Esophagus squamous epithelium (tissue), 5 donors: ENCODE measurements at regions not wholly inside any gene's neighbourhood (a gene's known extent, or its start where the extent isn't known, plus 50 kb on each side); places are given as distances from the start of the nearest gene placed in this dataset.
A peak's percentile ranks its signal among the peaks of the same experiment; 100 is the strongest.

Experiments
- DNase-seq: peaks from one replicate; lab custom pipeline; 2025; lab: John Stamatoyannopoulos, UW
- H3K27ac ChIP-seq, 4 donors: fragments of 200-600 bp; sonication (generic); one replicate each; pipeline ENCODE4 v1.5.1; 2016 to 2019; ENCODE audit warnings: mild to moderate bottlenecking in 1 of 4
- H3K27me3 ChIP-seq, 4 donors: fragments of 200-600 bp; sonication (generic); 1 replicate in 3 of 4; 2 replicates in 1 of 4; pipeline versions ENCODE4 v1.5.1 to v1.6.0; 2017 to 2021; ENCODE audit warnings: antibody characterized with exemption in 1 of 4
- H3K36me3 ChIP-seq, 3 donors: fragments of 200-600 bp; sonication (generic); one replicate each; pipeline ENCODE4 v1.5.1; 2016 to 2019
- H3K4me1 ChIP-seq, 3 donors: fragments of 200-600 bp; sonication (generic); one replicate each; pipeline ENCODE4 v1.5.1; 2017 to 2019
- H3K4me3 ChIP-seq, 4 donors: fragments of 200-600 bp; sonication (generic); 1 replicate in 3 of 4; 2 replicates in 1 of 4; pipeline ENCODE4 v1.5.1; 2016 to 2019; ENCODE audit warnings: mild to moderate bottlenecking in 2 of 4, moderate library complexity in 1 of 4
- H3K9me3 ChIP-seq, 3 donors: fragments of 200-600 bp; sonication (generic); one replicate each; pipeline ENCODE4 v1.5.1; 2016 to 2019
- CTCF ChIP-seq, 6 experiments: fragments of 450-650 bp in 4 of 6; fragments of 200-600 bp in 2 of 6; sonication (generic) in 2 of 6; IDR thresholded peaks; one replicate each; pipeline ENCODE4 v1.5.1; 2016 to 2019; ENCODE audit warnings: antibody characterized with exemption in 6 of 6, mild to moderate bottlenecking in 4 of 6, moderate library complexity in 4 of 6
- POLR2A ChIP-seq, 4 donors: fragments of 450-650 bp; IDR thresholded peaks; one replicate each; pipeline ENCODE4 v1.6.1; 2017; ENCODE audit warnings: antibody characterized with exemption in 4 of 4, mild to moderate bottlenecking in 4 of 4, moderate library complexity in 3 of 4
- WGBS, 2 donors: methylation state at CpG; one replicate each; pipeline ENCODE4 v1.1.5; 2018; 5-methylcytosine and 5-hydroxymethylcytosine counted together
- intact Hi-C: fragments of 100-400 bp; cut with DNase I; formaldehyde crosslinking; loops from one replicate; pipeline ENCODE4 v1.15.0; 2022
- donor health status: DM: yes; HTN: yes; CAD: no.

DNA sequence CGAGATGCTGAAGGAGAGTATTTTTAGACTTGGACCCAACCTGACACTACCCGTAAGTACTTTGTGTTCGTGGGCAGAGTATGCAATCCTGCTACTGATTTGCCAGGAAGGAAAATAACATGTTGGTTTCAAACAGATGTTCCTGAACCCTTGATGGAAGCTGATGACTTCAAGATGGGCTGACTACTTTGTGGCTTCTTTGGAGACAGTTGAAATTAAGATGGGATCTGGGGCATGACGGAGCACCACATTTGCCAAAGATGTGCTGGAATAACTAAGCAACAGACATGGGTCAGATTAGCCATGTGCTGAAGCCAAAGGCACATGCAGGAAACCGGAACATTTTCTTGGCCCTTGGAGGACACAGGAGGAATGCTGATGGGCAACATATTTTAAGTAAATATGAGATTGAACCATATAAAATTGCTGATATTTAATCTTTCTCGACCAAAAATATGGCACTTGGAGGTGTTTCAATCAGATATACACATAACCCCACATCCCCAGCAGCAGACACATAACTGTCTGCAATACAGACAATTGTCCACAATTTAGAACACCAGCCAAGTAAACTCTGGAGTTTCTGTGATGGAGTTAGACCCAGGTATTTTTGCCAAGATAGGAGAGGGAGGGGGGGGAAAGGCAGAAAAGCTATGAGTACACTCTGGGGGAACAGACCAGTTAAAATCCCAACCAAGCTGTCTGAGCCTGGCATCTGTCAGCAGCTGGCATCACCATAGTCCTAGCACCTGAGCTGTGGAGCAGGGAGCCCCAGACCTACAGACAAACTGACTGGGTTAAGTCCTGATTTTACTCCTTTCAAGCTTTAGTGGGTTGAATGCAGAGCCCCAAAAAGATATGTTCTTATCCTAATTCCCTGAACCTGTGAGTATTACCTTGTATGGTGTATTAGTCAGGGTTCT lies 329.4 kb upstream of the CDH5 start:
- H3K27ac ChIP-seq, result peak overlapping the region in 2 of 4 donors; percentile 34 to 42
- peaks cover 0 to 22% (median 6%) of the 10 kb centered on the region in 3 donors for H3K4me1 ChIP-seq
- H3K27me3 ChIP-seq, result no peaks in the 10 kb centered on the region
- H3K9me3 ChIP-seq, result no peaks in the 10 kb centered on the region
- intact Hi-C loops, result no loop called here
- no peak overlapping the region for H3K4me3 ChIP-seq
- 26 to 27% methylated on average over 6 of the region's 6 CpGs for WGBS, 2 donors
- no peak for DNase-seq
- H3K36me3 ChIP-seq, result no peaks in the 10 kb centered on the region
- TF ChIP-seq POLR2A (IDR thresholded peaks at IDR 0.05) (no peak), CTCF (IDR thresholded peaks at IDR 0.05) (no peak)

GRCh38 chr16:66036184-66036583 lies 330.3 kb upstream of the CDH5 start:
- H3K4me3 ChIP-seq, result no peak overlapping the region
- no peaks in the 10 kb centered on the region for H3K27me3 ChIP-seq
- TF ChIP-seq CTCF (IDR thresholded peaks at IDR 0.05) (no peak), POLR2A (IDR thresholded peaks at IDR 0.05) (no peak)
- intact Hi-C loops, result no loop called here
- no peak for DNase-seq
- no peaks in the 10 kb centered on the region for H3K36me3 ChIP-seq
- H3K27ac ChIP-seq, result peak overlapping the region in 1 of 4 donors; percentile 34
- peaks cover 0 to 22% (median 6%) of the 10 kb centered on the region in 3 donors for H3K4me1 ChIP-seq
- H3K9me3 ChIP-seq, result no peaks in the 10 kb centered on the region
- WGBS, 2 donors, result 57 to 72% methylated on average over 7 of the region's 7 CpGs

- intact Hi-C loops, result no loop called here
- Histone ChIP-seq H3K27me3 (no peaks in the 10 kb centered on the region), H3K27ac (no peak overlapping the region), H3K4me3 (no peak overlapping the region), H3K36me3 (no peaks in the 10 kb centered on the region), H3K4me1 (peaks cover 0 to 22% (median 6%) of the 10 kb centered on the region in 3 donors), H3K9me3 (no peaks in the 10 kb centered on the region)
- WGBS, 2 donors, result 79 to 91% methylated on average over 2 of the region's 3 CpGs
- DNase-seq, result no peak
- TF ChIP-seq POLR2A (IDR thresholded peaks at IDR 0.05) (no peak), CTCF (IDR thresholded peaks at IDR 0.05) (no peak)
Measured at GRCh38 chr16:66035096-66035495, 331.4 kb upstream of the CDH5 start.

DNA sequence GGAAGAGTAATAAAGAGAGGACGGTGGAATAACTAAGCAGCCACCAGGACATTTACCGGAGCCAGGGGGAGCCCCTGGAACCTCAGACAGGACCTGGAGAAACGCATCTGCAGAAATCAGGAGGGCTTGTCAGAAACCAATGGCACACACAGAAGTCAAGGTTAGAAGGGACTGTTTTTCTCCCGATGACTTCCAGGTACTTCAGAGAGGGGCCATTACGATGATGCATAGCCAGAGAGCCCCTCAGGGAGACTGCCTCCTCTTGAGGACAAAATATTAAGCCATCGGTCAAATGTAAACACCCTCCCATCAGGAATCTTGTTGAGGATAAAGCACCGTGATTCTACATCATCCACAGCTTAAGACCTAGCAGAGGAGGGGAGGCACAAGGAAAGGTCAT lies 333.6 kb upstream of the CDH5 start:
- no peak overlapping the region for H3K4me3 ChIP-seq
- H3K27ac ChIP-seq, result no peak overlapping the region
- H3K36me3 ChIP-seq, result no peaks in the 10 kb centered on the region
- DNase-seq, result no peak
- no peaks in the 10 kb centered on the region for H3K9me3 ChIP-seq
- 85 to 90% methylated on average over 5 to 7 of the region's 7 CpGs for WGBS, 2 donors
- H3K4me1 ChIP-seq, result peaks cover 0 to 20% (median 6%) of the 10 kb centered on the region in 3 donors
- intact Hi-C loops, result no loop called here
- H3K27me3 ChIP-seq, result no peaks in the 10 kb centered on the region
- no peak for TF ChIP-seq CTCF (IDR thresholded peaks at IDR 0.05)
- no peak for TF ChIP-seq POLR2A (IDR thresholded peaks at IDR 0.05)

DNA sequence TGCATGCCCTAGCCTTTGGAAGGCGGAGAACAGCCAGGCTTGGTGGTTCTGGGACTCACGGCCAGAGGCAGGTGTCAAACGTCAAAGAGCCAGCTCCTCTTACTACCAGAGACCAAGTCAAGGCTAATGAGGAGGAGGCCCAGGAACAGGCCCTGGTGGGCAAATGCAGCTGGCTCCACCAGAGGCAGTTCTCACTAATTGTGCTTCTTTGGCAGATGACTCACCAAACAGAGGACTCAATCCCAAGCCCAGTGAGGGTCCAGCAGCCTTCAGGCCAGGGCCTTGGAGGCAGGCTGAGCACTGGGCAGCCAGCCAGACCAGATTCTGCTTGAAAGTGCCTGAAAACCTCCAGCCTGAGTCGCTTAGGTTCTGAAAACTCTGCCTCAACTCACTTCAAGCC lies 336.5 kb upstream of the CDH5 start:
- H3K27me3 ChIP-seq, result no peaks in the 10 kb centered on the region
- H3K4me3 ChIP-seq, result no peak overlapping the region
- no peak for DNase-seq
- peaks cover 0 to 1% (median 0%) of the 10 kb centered on the region in 3 donors for H3K9me3 ChIP-seq
- 85 to 92% methylated on average over 3 to 4 of the region's 4 CpGs for WGBS, 2 donors
- H3K4me1 ChIP-seq, result no peaks in the 10 kb centered on the region
- no peak overlapping the region for H3K27ac ChIP-seq
- TF ChIP-seq POLR2A (IDR thresholded peaks at IDR 0.05) (no peak), CTCF (IDR thresholded peaks at IDR 0.05) (no peak)
- no peaks in the 10 kb centered on the region for H3K36me3 ChIP-seq
- intact Hi-C loops, result no loop called here
